ENCODE measurements at regions not wholly inside any gene's neighbourhood (a gene's known extent, or its start where the extent isn't known, plus 50 kb on each side); places are given as distances from the start of the nearest gene placed in this dataset.

GRCh38 chr11:23201936-23202522 lies 341.8 kb upstream of the CCDC179 start:
- no peaks in the 10 kb centered on the region for H3K9me3 ChIP-seq
- no peaks in the 10 kb centered on the region for H3K4me1 ChIP-seq
- no peak overlapping the region for H3K27ac ChIP-seq
- intact Hi-C loops (cut with DNase I), result no loop called here
- WGBS (ENCODE audit: insufficient coverage, low coverage, low lambda C conversion rate, missing lambda C conversion rate), result 40% methylated on average over 1 of the region's 3 CpGs
- H3K36me3 ChIP-seq, result no peaks in the 10 kb centered on the region
- H3K27me3 ChIP-seq, result no peaks in the 10 kb centered on the region
- peak in 1 of 3 donors; percentile 30 for DNase-seq
- no peak for TF ChIP-seq CTCF (IDR thresholded peaks at IDR 0.05)
- ATAC-seq, result peak in 1 of 4 donors; percentile 23
- H3K4me3 ChIP-seq, result no peak overlapping the region

GRCh38 chr11:23202611-23203010 lies 342.3 kb upstream of the CCDC179 start:
- Histone ChIP-seq H3K27ac (no peak overlapping the region), H3K27me3 (no peaks in the 10 kb centered on the region), H3K9me3 (no peaks in the 10 kb centered on the region), H3K4me3 (no peak overlapping the region), H3K36me3 (no peaks in the 10 kb centered on the region), H3K4me1 (no peaks in the 10 kb centered on the region)
- WGBS (ENCODE audit: insufficient coverage, low coverage, low lambda C conversion rate, missing lambda C conversion rate), result 100% methylated on average over 1 of the region's 1 CpG
- TF ChIP-seq CTCF (IDR thresholded peaks at IDR 0.05), result no peak
- intact Hi-C loops (cut with DNase I), result no loop called here
- ATAC-seq, result no peak
- DNase-seq, result no peak

DNA sequence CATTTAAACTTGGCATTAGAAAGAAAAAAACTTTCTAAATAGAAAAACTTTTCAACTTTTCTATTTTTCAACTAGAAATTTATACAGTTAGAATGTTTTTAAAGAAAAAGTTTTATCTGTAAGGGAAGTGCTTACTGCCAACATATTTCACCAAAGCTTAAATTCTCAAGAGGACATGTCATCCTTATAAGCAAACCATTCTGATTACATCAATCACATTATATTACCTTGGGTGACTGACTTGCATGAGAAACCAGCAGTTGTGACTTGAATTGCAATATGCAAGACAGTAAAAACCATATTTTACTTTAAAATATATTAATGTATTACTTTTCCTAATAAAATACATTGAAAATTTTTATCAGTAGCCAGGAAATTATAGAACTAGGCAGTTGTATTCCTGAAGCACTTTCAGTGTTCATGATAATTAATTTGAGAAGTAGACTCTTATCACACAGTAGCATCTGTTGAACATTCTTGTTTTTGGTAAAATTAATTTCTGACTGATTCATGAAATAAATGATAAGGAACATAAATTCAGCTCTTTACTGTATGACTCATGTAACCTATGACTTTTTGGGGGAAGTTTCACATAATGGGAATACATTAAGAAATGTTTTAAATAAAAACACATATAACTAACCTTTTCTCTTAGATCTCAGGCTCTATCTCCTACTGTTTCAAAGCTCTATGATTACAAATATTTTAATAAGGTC lies 345.0 kb upstream of the CCDC179 start:
- intact Hi-C loops (cut with DNase I), result no loop called here
- H3K27me3 ChIP-seq, result no peaks in the 10 kb centered on the region

DNA sequence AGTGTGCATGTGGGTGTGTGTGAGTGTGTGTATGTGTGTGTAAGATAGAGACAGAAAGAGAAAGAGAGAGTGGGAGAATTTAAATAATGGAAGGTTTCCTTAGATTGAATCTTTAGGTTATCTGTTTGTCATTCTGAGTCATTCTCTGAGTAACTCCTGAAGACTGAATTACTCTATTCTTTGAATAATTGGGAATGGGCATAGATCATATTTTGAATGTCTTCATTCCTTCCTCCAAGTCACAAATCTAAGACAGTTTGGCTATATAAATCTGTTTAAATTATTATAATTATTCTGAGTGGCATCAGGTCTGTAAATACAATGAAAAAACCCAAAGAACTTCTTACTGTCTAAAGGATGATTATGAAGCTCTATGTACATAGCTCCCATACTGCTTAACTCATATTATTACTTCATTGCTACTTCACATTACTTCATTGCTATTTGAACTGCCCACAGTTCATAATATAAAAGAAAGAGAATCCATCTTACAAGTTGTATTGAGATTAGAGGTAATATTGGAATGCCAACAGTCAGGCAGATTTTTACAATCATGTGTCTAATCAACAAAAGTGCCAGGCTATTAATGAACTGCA lies 346.6 kb upstream of the CCDC179 start:
- Histone ChIP-seq H3K27ac (no peak overlapping the region), H3K4me1 (no peaks in the 10 kb centered on the region), H3K36me3 (no peaks in the 10 kb centered on the region), H3K4me3 (no peak overlapping the region), H3K9me3 (no peaks in the 10 kb centered on the region), H3K27me3 (no peaks in the 10 kb centered on the region)
- TF ChIP-seq CTCF (IDR thresholded peaks at IDR 0.05) (no peak), POLR2A (IDR thresholded peaks at IDR 0.05) (no peak)
- intact Hi-C loops (cut with DNase I), result no loop called here
- no peak for ATAC-seq
- DNase-seq, result no peak

More for the DNA sequence above, 345.0 kb upstream of the CCDC179 start:
- H3K27ac ChIP-seq, result no peak overlapping the region
- no peak for TF ChIP-seq CTCF (IDR thresholded peaks at IDR 0.05)
- TF ChIP-seq POLR2A (IDR thresholded peaks at IDR 0.05), result no peak
- ATAC-seq (no peak), DNase-seq (no peak)
- no peaks in the 10 kb centered on the region for H3K4me1 ChIP-seq
- H3K4me3 ChIP-seq, result no peak overlapping the region
- H3K36me3 ChIP-seq, result no peaks in the 10 kb centered on the region
- H3K9me3 ChIP-seq, result no peaks in the 10 kb centered on the region
